Hypothalamus (tissue), 51 donors: ENCODE measurements at regions not wholly inside any gene's neighbourhood (a gene's known extent, or its start where the extent isn't known, plus 50 kb on each side); places are given as distances from the start of the nearest gene placed in this dataset.

Experiments used
- DNase-seq, 51 donors: peaks; one replicate each; lab custom pipeline; 2025; lab: John Stamatoyannopoulos, UW

DNA sequence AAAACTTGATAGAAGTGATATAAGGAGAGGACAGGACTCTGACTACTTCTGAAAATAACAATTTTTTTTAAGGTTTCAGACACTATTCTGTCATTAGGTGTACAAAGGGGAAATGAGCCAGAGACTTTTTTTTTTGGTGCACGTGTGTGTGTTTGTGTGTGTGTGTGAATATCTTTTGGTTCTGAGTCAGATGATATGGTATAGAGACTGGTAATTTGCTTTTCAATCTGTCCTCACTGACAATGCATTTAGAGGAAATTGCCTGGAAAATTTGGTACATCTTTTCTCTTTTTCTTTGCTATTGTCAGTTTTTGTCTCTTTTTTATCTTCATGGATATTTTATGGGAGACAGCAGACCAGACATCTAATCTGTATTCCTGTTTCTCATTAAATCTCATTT lies 59.3 kb downstream of the DDIT4L start:
- DNase-seq, result no peak

- DNase-seq, result no peak
Measured at GRCh38 chr4:100130491-100130890, 59.8 kb downstream of the DDIT4L start.

DNA sequence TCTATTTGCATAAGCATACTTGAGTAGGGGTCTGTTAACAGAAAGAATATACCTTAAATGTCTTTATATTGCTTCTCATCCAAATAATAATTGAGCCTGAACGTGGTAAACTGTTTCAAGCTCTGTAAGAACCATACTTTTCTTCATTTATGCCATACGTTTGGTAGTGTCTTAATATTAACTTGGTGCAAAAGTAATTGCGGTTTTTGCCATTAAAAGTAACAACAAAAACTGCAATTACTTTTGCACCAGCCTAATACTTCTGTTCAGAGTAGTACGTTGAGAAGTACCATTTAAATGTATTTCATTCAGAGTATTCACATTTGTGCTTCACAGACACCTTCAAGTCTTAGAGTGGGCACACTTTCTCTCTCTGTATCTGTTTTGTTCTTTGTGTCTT lies 60.5 kb downstream of the DDIT4L start:
- no peak for DNase-seq

GRCh38 chr4:100128338-100128737 lies 61.9 kb downstream of the DDIT4L start:
- no peak for DNase-seq

DNA sequence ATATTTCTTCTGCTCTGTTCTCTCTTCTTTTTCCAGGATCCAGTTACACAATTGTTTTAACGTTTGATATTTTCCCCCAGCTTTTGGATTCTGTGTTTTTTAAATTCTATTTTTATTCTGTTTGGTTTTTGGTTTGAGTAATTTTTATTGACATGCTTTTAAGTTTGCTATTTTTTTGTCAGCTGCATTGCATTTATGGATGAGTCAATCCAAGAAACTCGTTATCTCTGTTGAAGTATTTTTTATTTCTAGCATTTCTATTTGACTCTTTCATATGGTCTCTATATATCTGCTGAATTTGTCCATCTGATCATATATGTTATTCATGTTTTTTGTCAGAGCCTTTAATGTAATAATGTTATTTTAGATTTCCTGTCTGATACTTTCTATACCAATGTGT lies 65.6 kb downstream of the DDIT4L start:
- no peak for DNase-seq

- DNase-seq, result no peak
Measured at GRCh38 chr4:100118181-100118580, 72.1 kb downstream of the DDIT4L start.

GRCh38 chr4:100117750-100118149 lies 72.5 kb downstream of the DDIT4L start:
- DNase-seq, result no peak

GRCh38 chr4:100114909-100115308 lies 75.4 kb downstream of the DDIT4L start:
- no peak for DNase-seq

GRCh38 chr4:100113732-100114131 lies 76.5 kb downstream of the DDIT4L start:
- no peak for DNase-seq

DNA sequence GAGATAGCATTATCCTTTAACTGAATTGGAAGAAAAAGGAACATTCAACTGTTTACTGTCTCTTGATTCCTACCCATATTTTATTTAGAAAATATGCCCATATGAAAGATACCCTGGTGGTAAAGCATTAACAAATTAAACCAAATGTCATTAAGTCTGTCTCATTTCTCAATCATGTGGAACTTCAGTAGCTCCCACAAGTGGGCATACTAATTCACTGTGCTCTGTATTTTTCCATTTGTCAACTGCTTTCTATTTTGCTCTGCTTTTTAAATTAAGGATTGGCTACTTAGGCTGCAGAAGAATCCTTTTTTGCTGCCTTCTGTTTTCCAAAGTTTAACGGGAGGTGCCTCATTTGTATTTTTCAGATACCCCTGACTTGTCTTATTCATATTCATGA lies 77.2 kb downstream of the DDIT4L start:
- DNase-seq, result no peak

DNA sequence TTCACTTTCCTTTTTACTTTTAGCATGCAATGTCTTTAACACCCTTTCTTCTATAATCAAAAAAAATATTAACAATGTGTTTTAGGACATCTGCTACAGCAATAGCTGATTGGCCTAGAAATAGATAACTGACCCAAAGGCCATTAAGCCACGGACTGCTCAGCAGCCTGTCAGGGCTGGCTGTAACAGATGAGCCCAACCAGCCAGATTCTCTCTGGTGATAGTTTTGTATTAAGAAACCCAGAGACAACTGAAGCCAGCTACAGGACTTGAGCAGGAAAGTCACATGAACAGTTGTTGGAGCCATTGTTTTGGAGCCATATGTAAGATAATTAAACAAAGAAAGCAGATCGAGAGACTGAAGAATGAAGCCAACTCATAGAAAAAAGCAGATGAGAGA lies 80.3 kb downstream of the DDIT4L start:
- DNase-seq, result no peak

- DNase-seq, result no peak
Measured at GRCh38 chr4:100108869-100109268, 81.4 kb downstream of the DDIT4L start.

DNA sequence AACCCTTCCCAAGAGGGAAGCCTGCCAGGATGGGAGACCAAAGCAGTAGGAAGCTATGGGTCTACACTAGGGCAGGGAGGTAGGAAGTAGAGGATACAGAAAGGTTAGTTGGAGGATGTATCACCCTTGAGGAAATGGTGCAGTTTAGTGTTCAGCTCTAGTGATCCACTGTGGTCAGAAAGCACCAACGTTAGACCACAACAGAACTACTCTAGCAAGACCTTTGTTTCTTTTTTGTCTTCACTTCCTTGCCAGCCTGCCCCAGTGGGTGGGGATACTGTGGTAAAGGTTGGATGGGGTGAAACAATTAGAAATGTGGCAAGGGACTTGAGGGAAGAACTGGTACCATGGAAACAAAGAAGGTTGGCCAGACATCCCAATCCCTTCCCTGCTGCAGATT lies 83.3 kb downstream of the DDIT4L start:
- DNase-seq, result peak in 1 of 51 donors; percentile 0

DNA sequence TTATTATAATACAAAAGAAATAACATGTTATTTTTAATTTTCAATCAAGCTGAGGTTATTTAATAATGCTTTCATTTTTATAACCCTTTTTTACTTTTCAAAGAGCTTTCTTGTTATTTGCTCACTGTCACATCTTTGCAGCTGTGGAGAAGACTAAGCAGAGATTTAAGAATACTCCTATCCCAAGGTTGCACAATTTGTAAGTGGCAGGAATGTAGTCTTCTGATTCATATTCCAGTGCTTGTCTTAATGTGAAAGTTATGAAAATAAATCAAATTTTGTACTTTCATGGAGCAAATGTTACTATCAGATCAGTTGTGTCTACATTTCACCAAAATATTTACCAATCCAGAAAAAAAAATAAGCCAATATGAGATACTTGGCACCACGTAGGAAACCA lies 86.6 kb downstream of the DDIT4L start:
- DNase-seq, result no peak

GRCh38 chr4:100100985-100101384 lies 89.3 kb downstream of the DDIT4L start:
- DNase-seq, result no peak

DNA sequence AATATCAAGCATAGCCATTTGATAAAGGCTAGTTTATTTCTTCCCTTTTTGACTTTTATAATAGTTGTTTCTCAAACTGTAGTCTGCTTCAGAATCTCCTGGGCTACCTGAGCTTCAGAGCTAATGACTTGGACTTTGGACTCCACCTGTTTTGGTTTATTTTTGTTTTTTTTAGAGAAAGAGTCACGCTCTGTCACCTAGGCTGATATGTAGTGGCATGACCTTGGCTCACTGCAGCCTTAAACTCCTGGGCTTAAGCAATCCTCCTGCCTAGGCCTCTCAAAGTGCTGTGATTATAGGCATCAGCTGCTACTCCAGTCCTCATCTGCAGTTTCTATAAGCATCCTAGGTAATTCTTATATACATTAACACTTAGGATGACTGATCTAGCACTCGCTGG lies 90.5 kb downstream of the DDIT4L start:
- no peak for DNase-seq

GRCh38 chr4:100098681-100099080 lies 91.6 kb downstream of the DDIT4L start:
- DNase-seq, result no peak

DNA sequence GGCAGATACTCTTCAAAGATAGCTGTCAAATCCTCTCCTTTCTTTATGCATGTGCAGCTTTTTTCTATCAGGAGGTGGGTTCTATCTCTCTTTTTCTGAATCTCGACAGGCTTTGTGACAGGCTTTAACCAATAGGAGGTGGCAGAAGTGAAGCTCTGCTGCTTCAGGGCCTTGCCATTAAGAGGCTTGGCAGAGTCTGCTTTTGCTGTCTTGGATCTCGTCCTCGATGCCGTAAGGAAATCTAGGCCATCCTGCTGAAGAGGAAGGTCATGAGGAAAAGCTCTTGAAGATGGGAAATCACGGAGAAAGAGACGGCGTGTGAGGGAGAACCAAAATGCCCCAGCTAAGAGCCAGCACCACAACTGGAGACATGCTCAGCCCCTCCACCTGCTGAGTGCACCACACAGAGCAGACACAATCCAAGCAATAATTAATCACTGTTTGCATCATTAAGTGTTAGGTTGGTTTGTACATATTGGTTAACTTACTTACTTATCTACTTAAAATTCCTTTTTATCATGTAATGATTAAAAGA lies 92.2 kb downstream of the DDIT4L start:
- peak in 5 of 51 donors; percentile 1 to 21 (median 4) for DNase-seq

GRCh38 chr4:100095729-100096595 lies 94.3 kb downstream of the DDIT4L start:
- peak in 24 of 51 donors; percentile 0 to 57 (median 20) for DNase-seq

DNA sequence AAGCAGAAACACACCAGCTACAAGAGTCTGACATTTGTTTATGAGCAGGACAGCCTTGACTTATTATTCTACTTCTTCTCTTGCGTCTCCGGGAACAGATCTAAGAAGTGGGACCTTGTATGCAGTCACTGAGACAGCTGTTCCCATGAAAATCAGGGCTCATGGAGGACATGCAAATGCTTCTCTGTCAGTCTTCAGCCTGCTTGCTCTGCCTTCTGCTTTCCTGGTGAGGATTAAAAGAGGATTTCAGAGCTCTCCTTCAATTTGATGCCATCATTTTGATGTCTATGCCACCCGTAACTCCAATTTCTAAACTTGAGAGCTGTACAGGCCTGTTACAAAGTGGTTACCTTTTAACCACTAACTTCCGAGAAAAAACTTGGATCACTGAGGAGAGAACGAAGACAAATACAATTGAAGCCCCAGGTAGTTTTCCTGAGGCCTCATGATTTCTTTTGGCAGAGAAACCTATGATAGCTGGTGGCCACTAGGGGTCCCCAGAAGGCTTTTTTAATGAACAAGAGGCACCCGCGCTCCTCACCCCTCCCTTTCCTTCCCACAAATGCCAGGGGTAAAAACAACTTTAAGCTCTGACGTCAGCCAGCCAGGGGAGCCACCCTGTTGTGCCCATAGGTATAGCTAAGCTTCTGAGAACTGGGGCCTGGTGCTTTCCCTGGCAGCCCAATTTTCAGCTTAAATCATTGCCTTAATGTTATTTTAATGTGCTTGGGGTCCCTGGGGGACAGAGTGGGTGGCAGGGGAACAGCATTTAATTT lies 97.0 kb downstream of the DDIT4L start:
- DNase-seq, result peak in 43 of 51 donors; percentile 1 to 74 (median 34)

DNA sequence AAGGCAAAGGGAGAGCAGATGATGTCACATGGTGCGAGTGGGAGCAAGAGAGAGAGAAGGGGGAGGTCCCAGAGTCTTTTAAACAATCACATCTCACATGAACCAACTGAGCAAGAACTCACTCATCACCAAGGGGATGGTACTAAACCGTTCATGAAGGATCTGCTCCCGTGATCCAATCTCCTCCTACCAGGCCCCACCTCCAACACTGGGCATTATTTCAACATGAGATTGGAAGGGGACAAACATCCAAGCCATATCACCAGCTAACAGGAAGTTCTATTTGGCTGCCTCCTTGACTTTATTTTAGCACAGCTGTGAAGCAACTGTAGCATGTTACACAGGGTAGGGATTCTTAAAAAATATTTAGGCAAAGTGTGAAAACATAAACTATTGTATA lies 102.5 kb downstream of the DDIT4L start:
- DNase-seq, result no peak
